BJ (cell line): ENCODE measurements at regions not wholly inside any gene's neighbourhood (a gene's known extent, or its start where the extent isn't known, plus 50 kb on each side); places are given as distances from the start of the nearest gene placed in this dataset.

Experiments
- CTCF ChIA-PET: fragments of 350-600 bp; formaldehyde crosslinking; extraction: SDS; loops from one replicate; lab custom pipeline; 2021; ENCODE audit warnings: antibody characterized with exemption, inconsistent platforms; lab: Yijun Ruan, JAX
- POLR2A ChIA-PET: fragments of 300-600 bp; sonication (Branson Sonifier 250); formaldehyde crosslinking; extraction: SDS; loops from one replicate; lab custom pipeline; 2021; ENCODE audit warnings: antibody characterized with exemption; lab: Charles Lee
- DNase-seq: peaks from one replicate; pipeline ENCODE4 v3.0.0-alpha.2; 2011; ENCODE audit warnings: low read depth
- H3K27me3 ChIP-seq: 2 replicates; pipeline ENCODE4 v1.6.0; 2011; ENCODE audit warnings: low read length; ENCODE audit not compliant: control insufficient read depth, insufficient read depth
- H3K36me3 ChIP-seq: 2 replicates; pipeline ENCODE4 v1.5.1; 2011; ENCODE audit warnings: low read length; ENCODE audit not compliant: control insufficient read depth, insufficient read depth
- H3K4me3 ChIP-seq: 2 replicates; pipeline ENCODE4 v1.5.1; 2011; ENCODE audit warnings: low read depth, mild to moderate bottlenecking, control low read depth, low read length
- CTCF ChIP-seq: IDR thresholded peaks from 2 replicates; pipeline ENCODE4 v1.5.1; 2011; ENCODE audit warnings: low read depth, mild to moderate bottlenecking, control low read depth, inconsistent platforms, low read length, moderate library complexity; ENCODE audit not compliant: insufficient read depth

- POLR2A ChIA-PET, result no interaction called here
- no peak for TF ChIP-seq CTCF
- H3K36me3 ChIP-seq, result no peaks in the 10 kb centered on the region
- CTCF ChIA-PET, result interaction anchor here (0.9 to 1.3 kb wide), 2 partner anchors 12 to 15 kb away, joined by 3 to 5 read pairs; no protein-coding TSS in a partner anchor
- no peaks in the 10 kb centered on the region for H3K27me3 ChIP-seq
- DNase-seq, result no peak
- H3K4me3 ChIP-seq, result no peak overlapping the region
Observed at GRCh38 chr7:115232041-115232440, 310.1 kb downstream of the MDFIC start.

- H3K27me3 ChIP-seq, result no peaks in the 10 kb centered on the region
- POLR2A ChIA-PET, result no interaction called here
- no peaks in the 10 kb centered on the region for H3K36me3 ChIP-seq
- peak; percentile 91 for DNase-seq
- CTCF ChIA-PET, result interaction anchor here (0.7 to 1.3 kb wide), 3 partner anchors 14 to 449 kb away, joined by 3 to 5 read pairs (median 4); no protein-coding TSS in a partner anchor
- no peak for TF ChIP-seq CTCF
- H3K4me3 ChIP-seq, result no peak overlapping the region
Observed at GRCh38 chr7:115230882-115231571, 309.1 kb downstream of the MDFIC start.

- Histone ChIP-seq H3K27me3 (no peaks in the 10 kb centered on the region), H3K36me3 (no peaks in the 10 kb centered on the region), H3K4me3 (no peak overlapping the region)
- TF ChIP-seq CTCF, result no peak
- POLR2A ChIA-PET, result interaction anchor here (1.0 kb wide), 1 partner anchor 13 kb away, joined by 4 read pairs; no protein-coding TSS in a partner anchor
- DNase-seq, result no peak
- CTCF ChIA-PET, result no interaction called here
Observed at GRCh38 chr7:115229401-115230105, 307.7 kb downstream of the MDFIC start.

GRCh38 chr7:115227473-115228235, 305.8 kb downstream of the MDFIC start:
- CTCF ChIA-PET, result interaction anchor here (0.6 to 0.7 kb wide), 2 partner anchors 16 to 478 kb away, joined by 3 to 5 read pairs; no protein-coding TSS in a partner anchor
- POLR2A ChIA-PET, result no interaction called here
- H3K27me3 ChIP-seq, result no peaks in the 10 kb centered on the region
- TF ChIP-seq CTCF, result no peak
- no peaks in the 10 kb centered on the region for H3K36me3 ChIP-seq
- no peak overlapping the region for H3K4me3 ChIP-seq
- DNase-seq, result no peak
